Neuronal stem cell (in vitro differentiated cells): ENCODE measurements at regions not wholly inside any gene's neighbourhood (a gene's known extent, or its start where the extent isn't known, plus 50 kb on each side); places are given as distances from the start of the nearest gene placed in this dataset.
A peak's percentile ranks its signal among the peaks of the same experiment; 100 is the strongest.

Experiments used
- DNase-seq: peaks from one replicate; pipeline ENCODE4 v3.0.0-alpha.2; 2013; ENCODE audit warnings: low spot score
- H2AFZ ChIP-seq: one replicate; pipeline ENCODE4 v1.6.1; 2013; ENCODE audit warnings: mild to moderate bottlenecking, low read length, inconsistent platforms
- H2AK5ac ChIP-seq: 2 replicates; pipeline ENCODE4 v1.6.1; 2013; ENCODE audit warnings: low read depth, mild to moderate bottlenecking, inconsistent platforms, low read length, moderate library complexity, mixed read lengths
- H2BK120ac ChIP-seq: 2 replicates; pipeline ENCODE4 v1.6.1; 2013; ENCODE audit warnings: low read depth, mild to moderate bottlenecking, inconsistent platforms, low read length, moderate library complexity, mixed read lengths
- H2BK12ac ChIP-seq: one replicate; pipeline ENCODE4 v1.6.1; 2013; ENCODE audit warnings: low read length, inconsistent platforms
- H2BK15ac ChIP-seq: 2 replicates; pipeline ENCODE4 v1.6.1; 2013; ENCODE audit warnings: mild to moderate bottlenecking, low read length, inconsistent platforms, mixed read lengths
- H2BK5ac ChIP-seq: one replicate; pipeline ENCODE4 v1.6.1; 2013; ENCODE audit warnings: inconsistent platforms, mild to moderate bottlenecking, low read length, moderate library complexity
- H3K14ac ChIP-seq: one replicate; pipeline ENCODE4 v1.6.1; 2013; ENCODE audit warnings: low read length, inconsistent platforms
- H3K18ac ChIP-seq: 2 replicates; pipeline ENCODE4 v1.6.1; 2013; ENCODE audit warnings: low read length, inconsistent platforms
- H3K23ac ChIP-seq: 2 replicates; pipeline ENCODE4 v1.6.1; 2013; ENCODE audit warnings: low read depth, mild to moderate bottlenecking, mixed read lengths, low read length, inconsistent platforms; ENCODE audit not compliant: poor library complexity
- H3K27ac ChIP-seq: replicated peaks from 3 replicates; pipeline ENCODE4 v1.5.1; 2013; ENCODE audit warnings: low read length, inconsistent platforms
- H3K27me3 ChIP-seq, 3 experiments: 2 replicates each; pipeline ENCODE4 v1.6.1; 2013; ENCODE audit warnings: low read length in 3 of 3, mild to moderate bottlenecking in 2 of 3, inconsistent platforms in 1 of 3, low read depth in 1 of 3, mixed read lengths in 1 of 3, moderate library complexity in 1 of 3; ENCODE audit not compliant: control insufficient read depth in 3 of 3, insufficient read depth in 3 of 3
- H3K36me3 ChIP-seq, 2 donors: replicated peaks in 1 of 2; 2 replicates each; pipeline ENCODE4 v1.6.1; 2013; ENCODE audit warnings: low read length in 2 of 2; ENCODE audit not compliant: control insufficient read depth in 2 of 2, insufficient read depth in 2 of 2
- H3K4ac ChIP-seq: 2 replicates; pipeline ENCODE4 v1.6.1; 2013; ENCODE audit warnings: inconsistent platforms, mild to moderate bottlenecking, low read length, moderate library complexity
- H3K4me1 ChIP-seq, 2 donors: 1 replicate in 1 of 2; 2 replicates in 1 of 2; pipeline ENCODE4 v1.6.1; 2013; ENCODE audit warnings: low read length in 2 of 2, low read depth in 1 of 2; ENCODE audit not compliant: control insufficient read depth in 2 of 2, insufficient read depth in 1 of 2
- H3K4me2 ChIP-seq: one replicate; pipeline ENCODE4 v1.6.1; 2013; ENCODE audit warnings: mild to moderate bottlenecking, low read length, inconsistent platforms; ENCODE audit not compliant: insufficient read depth, poor library complexity, severe bottlenecking
- H3K4me3 ChIP-seq, 2 donors: 2 replicates each; pipeline ENCODE4 v1.5.1; 2013; ENCODE audit warnings: low read length in 2 of 2, mild to moderate bottlenecking in 2 of 2, inconsistent platforms in 1 of 2, moderate library complexity in 1 of 2
- H3K79me1 ChIP-seq: one replicate; pipeline ENCODE4 v1.6.1; 2013; ENCODE audit warnings: low read depth, mild to moderate bottlenecking, inconsistent platforms, low read length, moderate library complexity
- H3K9ac ChIP-seq: one replicate; pipeline ENCODE4 v1.6.1; 2013; ENCODE audit warnings: mild to moderate bottlenecking, low read depth, low read length, inconsistent platforms; ENCODE audit not compliant: poor library complexity
- H3K9me3 ChIP-seq, 2 donors: replicated peaks in 1 of 2; 2 replicates each; pipeline versions ENCODE3 to v1.6.1; 2013; ENCODE audit warnings: low read length in 2 of 2, mild to moderate bottlenecking in 2 of 2, inconsistent platforms in 1 of 2, low read depth in 1 of 2, mixed read lengths in 1 of 2, moderate library complexity in 1 of 2; ENCODE audit not compliant: control insufficient read depth in 2 of 2, insufficient read depth in 1 of 2
- H4K8ac ChIP-seq: one replicate; pipeline ENCODE4 v1.6.1; 2013; ENCODE audit warnings: low read depth, mild to moderate bottlenecking, inconsistent platforms, low read length, moderate library complexity
- H4K91ac ChIP-seq: one replicate; pipeline ENCODE4 v1.6.1; 2013; ENCODE audit warnings: low read length, low read depth, mild to moderate bottlenecking, inconsistent platforms; ENCODE audit not compliant: poor library complexity
- WGBS, 2 donors: extraction: QIAGEN DNeasy Blood & Tissue Kit; methylation state at CpG; one replicate each; pipeline ENCODE4 v1.1.7; 2013; ENCODE audit warnings: missing lambda C conversion rate in 2 of 2, mixed read lengths in 1 of 2; ENCODE audit not compliant: insufficient read length in 2 of 2, insufficient replicate concordance in 1 of 2; ENCODE audit errors: extremely low coverage in 2 of 2; 5-methylcytosine and 5-hydroxymethylcytosine counted together

DNA sequence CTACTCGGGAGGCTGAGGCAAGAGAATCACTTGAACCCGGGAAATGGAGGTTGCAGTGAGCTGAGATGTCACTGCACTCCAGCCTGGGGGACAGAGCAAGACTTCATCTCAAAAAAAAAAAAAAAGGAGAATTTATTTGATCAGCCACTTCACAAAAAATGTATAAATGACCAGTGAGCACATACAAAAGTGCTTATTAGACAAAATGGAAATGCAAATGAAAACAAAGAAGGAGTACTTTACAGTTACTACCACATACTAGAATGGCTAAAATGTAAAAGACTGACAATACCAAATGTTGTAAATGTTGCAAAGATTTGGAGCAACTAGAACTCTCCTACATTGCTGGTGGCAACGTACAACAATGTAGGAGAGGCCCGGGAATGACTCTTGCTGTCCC lies 241.8 kb upstream of the SOX9 start:
- Histone ChIP-seq H3K79me1 (no peaks in the 10 kb centered on the region), H3K27ac (no peak overlapping the region), H4K8ac (no peak overlapping the region), H3K27me3 (no peaks in the 10 kb centered on the region), H2BK12ac (no peak overlapping the region), H2BK5ac (no peak overlapping the region), H3K36me3 (no peaks in the 10 kb centered on the region), H3K23ac (no peak overlapping the region), H2AFZ (no peak overlapping the region), H4K91ac (no peak overlapping the region), H2BK15ac (no peak overlapping the region), H3K18ac (no peak overlapping the region), H3K9me3 (no peaks in the 10 kb centered on the region), H3K4ac (no peak overlapping the region), H3K4me1 (no peaks in the 10 kb centered on the region), H3K4me3 (no peak overlapping the region), H3K14ac (no peak overlapping the region), H2AK5ac (no peak overlapping the region), H2BK120ac (no peak overlapping the region), H3K9ac (no peak overlapping the region), H3K4me2 (no peak overlapping the region)
- WGBS, 2 donors = no CpG with 5 or more reads among the region's 4 CpGs
- DNase-seq = no peak

DNA sequence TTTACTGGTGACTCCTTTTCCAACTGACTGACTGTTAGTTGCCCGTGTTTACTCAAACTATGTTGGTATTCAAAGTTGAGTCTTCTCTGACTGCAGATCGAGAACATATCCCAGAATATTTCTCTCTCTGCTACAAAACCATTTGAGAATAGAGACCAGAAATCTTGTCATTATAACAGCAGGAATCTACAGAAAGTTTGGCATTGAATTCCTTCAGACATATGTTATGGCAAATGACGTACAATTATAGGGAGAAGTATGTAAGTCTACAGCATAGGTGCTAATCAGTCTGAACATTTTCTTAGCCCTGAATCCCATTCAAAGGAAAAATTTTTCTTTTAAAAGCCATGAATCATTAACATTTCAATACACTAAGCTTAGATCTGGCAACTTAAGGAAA lies 239.8 kb upstream of the SOX9 start:
- H3K79me1 ChIP-seq = no peaks in the 10 kb centered on the region
- H3K18ac ChIP-seq = no peak overlapping the region
- no peak overlapping the region for H2BK5ac ChIP-seq
- H3K4ac ChIP-seq = no peak overlapping the region
- H3K14ac ChIP-seq = no peak overlapping the region
- H3K9ac ChIP-seq = no peak overlapping the region
- no peaks in the 10 kb centered on the region for H3K9me3 ChIP-seq
- no peak overlapping the region for H4K8ac ChIP-seq
- no peak overlapping the region for H3K4me3 ChIP-seq
- no peak overlapping the region for H4K91ac ChIP-seq
- H2BK120ac ChIP-seq = no peak overlapping the region
- no CpG with 5 or more reads among the region's 3 CpGs for WGBS, 2 donors
- H2AK5ac ChIP-seq = no peak overlapping the region
- H2AFZ ChIP-seq = no peak overlapping the region
- H3K4me1 ChIP-seq = no peaks in the 10 kb centered on the region
- DNase-seq = no peak
- H2BK12ac ChIP-seq = no peak overlapping the region
- no peak overlapping the region for H3K23ac ChIP-seq
- no peak overlapping the region for H3K4me2 ChIP-seq
- no peak overlapping the region for H3K27ac ChIP-seq
- no peaks in the 10 kb centered on the region for H3K36me3 ChIP-seq
- no peak overlapping the region for H2BK15ac ChIP-seq
- H3K27me3 ChIP-seq = no peaks in the 10 kb centered on the region

DNA sequence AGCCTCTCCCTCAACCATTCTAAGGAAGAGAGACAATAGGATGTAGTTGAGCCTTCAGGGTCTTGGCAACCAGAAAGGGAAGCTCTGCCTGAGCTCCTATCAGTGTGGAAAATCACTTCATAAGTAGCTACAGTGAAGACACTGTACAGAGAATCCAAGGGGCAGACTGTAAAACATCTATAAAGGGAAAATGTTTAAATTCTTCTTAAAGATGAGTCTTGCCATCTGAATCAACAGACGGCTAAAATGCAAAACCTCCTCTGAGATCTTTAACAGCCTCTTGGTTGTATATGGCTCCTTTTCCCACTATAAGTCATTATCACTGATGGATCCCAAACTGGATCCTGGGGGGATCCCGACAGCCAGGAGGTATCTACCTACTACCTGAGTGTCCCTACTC lies 239.2 kb upstream of the SOX9 start:
- WGBS, 2 donors = no CpG with 5 or more reads among the region's 2 CpGs
- H3K27ac ChIP-seq = no peak overlapping the region
- no peak overlapping the region for H2BK12ac ChIP-seq
- no peaks in the 10 kb centered on the region for H3K36me3 ChIP-seq
- no peak for DNase-seq
- no peak overlapping the region for H2AK5ac ChIP-seq
- H3K9me3 ChIP-seq = no peaks in the 10 kb centered on the region
- no peak overlapping the region for H3K23ac ChIP-seq
- no peaks in the 10 kb centered on the region for H3K27me3 ChIP-seq
- H2BK15ac ChIP-seq = no peak overlapping the region
- H3K18ac ChIP-seq = no peak overlapping the region
- no peaks in the 10 kb centered on the region for H3K79me1 ChIP-seq
- no peak overlapping the region for H4K91ac ChIP-seq
- no peak overlapping the region for H2BK120ac ChIP-seq
- H3K4ac ChIP-seq = no peak overlapping the region
- no peak overlapping the region for H3K4me2 ChIP-seq
- H3K4me3 ChIP-seq = no peak overlapping the region
- H3K14ac ChIP-seq = no peak overlapping the region
- H4K8ac ChIP-seq = no peak overlapping the region
- H2BK5ac ChIP-seq = no peak overlapping the region
- no peaks in the 10 kb centered on the region for H3K4me1 ChIP-seq
- no peak overlapping the region for H2AFZ ChIP-seq
- H3K9ac ChIP-seq = no peak overlapping the region

DNA sequence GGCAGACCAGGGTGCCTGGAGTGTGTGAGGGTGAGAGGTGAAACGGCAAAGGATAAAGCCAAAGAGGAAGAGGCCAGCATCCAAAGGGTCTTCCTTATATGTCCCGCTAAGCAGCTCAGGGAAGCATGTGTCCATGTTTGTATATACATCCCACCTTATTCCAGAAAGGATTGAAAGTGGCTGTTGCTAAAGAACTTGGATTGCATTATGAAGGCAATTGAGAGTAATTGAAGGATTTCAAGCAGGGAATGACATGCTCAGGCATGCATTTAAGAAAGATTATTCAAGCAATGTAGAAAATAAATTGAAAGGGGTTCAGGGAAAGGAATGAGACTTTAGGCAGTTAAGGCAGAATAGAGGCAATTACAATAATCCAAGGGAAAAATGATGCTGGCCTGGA lies 237.6 kb upstream of the SOX9 start:
- WGBS, 2 donors = no CpG with 5 or more reads among the region's 2 CpGs
- Histone ChIP-seq H3K4me3 (no peak overlapping the region), H3K4me1 (no peaks in the 10 kb centered on the region), H2BK120ac (no peak overlapping the region), H2AK5ac (no peak overlapping the region), H3K9ac (no peak overlapping the region), H3K36me3 (no peaks in the 10 kb centered on the region), H2AFZ (no peak overlapping the region), H3K4me2 (no peak overlapping the region), H3K18ac (no peak overlapping the region), H3K9me3 (no peaks in the 10 kb centered on the region), H2BK5ac (no peak overlapping the region), H4K8ac (no peak overlapping the region), H3K14ac (no peak overlapping the region), H3K4ac (no peak overlapping the region), H3K79me1 (no peaks in the 10 kb centered on the region), H2BK15ac (no peak overlapping the region), H4K91ac (no peak overlapping the region), H3K27me3 (no peaks in the 10 kb centered on the region), H3K23ac (no peak overlapping the region), H3K27ac (no peak overlapping the region), H2BK12ac (peak overlapping the region; percentile 78)
- DNase-seq = no peak
